Bronchial epithelial cell (primary cell): ENCODE measurements at regions not wholly inside any gene's neighbourhood (a gene's known extent, or its start where the extent isn't known, plus 50 kb on each side); places are given as distances from the start of the nearest gene placed in this dataset.

ENCODE experiments used
- DNase-seq: peaks from one replicate; pipeline ENCODE4 v3.0.0-alpha.2; 2010; ENCODE audit warnings: low read depth
- FAIRE-seq: peaks from 2 replicates; lab custom pipeline; 2011; peaks lifted over from hg19 to GRCh38; lab: Jason Lieb, UNC
- H3K27me3 ChIP-seq: 2 replicates; pipeline ENCODE4 v1.5.1; 2011; ENCODE audit warnings: low read length; ENCODE audit not compliant: control insufficient read depth, insufficient read depth
- H3K36me3 ChIP-seq: 2 replicates; pipeline ENCODE4 v1.5.1; 2011; ENCODE audit warnings: low read length; ENCODE audit not compliant: control insufficient read depth, insufficient read depth
- H3K4me3 ChIP-seq: 2 replicates; pipeline ENCODE4 v1.5.1; 2011; ENCODE audit warnings: mild to moderate bottlenecking, low read depth, low read length, control low read depth
- TF ChIP-seq, protein P1 (sequence below): IDR thresholded peaks from 2 replicates; pipeline ENCODE4 v1.5.1; 2011; ENCODE audit warnings: mild to moderate bottlenecking, moderate library complexity, low read length, control low read depth, inconsistent platforms; ENCODE audit not compliant: insufficient read depth, severe bottlenecking

DNA sequence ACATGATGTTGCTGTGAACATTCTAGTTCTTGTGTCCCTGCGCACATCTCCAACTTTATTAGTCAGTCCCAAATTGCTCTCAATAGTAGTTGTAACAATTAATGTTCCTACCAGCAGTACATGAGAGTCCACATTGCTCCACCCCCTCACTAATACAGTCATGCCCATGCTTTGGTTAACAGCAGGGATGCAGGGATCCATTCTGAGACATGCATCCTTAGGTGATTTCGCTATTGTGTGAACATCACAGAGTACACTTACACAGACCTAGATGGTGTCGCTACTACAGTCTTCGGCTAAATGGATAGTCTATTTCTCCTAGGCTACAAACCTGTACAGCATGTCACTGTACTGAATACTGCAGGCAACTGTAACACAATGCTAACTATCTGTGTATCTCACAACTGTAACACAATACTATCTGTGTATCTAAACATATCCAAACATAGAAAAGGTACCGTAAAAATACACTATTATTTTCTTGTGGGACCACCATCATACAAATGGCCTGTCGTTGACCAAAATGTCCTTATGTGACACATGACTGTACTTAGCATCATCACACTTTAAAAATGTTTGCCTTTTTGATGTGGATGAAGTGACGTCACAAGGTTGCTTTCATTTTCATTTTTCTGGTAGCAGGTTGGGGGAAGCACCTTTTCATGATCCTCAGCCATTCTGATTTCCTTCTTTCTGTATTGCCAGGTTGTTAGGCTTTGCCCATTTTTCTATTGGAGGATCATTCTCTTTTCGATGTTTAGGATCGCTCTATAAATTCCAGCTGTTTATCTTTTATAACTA is 82.9 kb upstream of the RNF152 start:
- FAIRE-seq = no peak
- no peak for DNase-seq
- H3K4me3 ChIP-seq = no peak overlapping the region
- H3K36me3 ChIP-seq = no peaks in the 10 kb centered on the region
- no peaks in the 10 kb centered on the region for H3K27me3 ChIP-seq
- TF ChIP-seq, protein P1, sequence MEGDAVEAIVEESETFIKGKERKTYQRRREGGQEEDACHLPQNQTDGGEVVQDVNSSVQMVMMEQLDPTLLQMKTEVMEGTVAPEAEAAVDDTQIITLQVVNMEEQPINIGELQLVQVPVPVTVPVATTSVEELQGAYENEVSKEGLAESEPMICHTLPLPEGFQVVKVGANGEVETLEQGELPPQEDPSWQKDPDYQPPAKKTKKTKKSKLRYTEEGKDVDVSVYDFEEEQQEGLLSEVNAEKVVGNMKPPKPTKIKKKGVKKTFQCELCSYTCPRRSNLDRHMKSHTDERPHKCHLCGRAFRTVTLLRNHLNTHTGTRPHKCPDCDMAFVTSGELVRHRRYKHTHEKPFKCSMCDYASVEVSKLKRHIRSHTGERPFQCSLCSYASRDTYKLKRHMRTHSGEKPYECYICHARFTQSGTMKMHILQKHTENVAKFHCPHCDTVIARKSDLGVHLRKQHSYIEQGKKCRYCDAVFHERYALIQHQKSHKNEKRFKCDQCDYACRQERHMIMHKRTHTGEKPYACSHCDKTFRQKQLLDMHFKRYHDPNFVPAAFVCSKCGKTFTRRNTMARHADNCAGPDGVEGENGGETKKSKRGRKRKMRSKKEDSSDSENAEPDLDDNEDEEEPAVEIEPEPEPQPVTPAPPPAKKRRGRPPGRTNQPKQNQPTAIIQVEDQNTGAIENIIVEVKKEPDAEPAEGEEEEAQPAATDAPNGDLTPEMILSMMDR = no peak

DNA sequence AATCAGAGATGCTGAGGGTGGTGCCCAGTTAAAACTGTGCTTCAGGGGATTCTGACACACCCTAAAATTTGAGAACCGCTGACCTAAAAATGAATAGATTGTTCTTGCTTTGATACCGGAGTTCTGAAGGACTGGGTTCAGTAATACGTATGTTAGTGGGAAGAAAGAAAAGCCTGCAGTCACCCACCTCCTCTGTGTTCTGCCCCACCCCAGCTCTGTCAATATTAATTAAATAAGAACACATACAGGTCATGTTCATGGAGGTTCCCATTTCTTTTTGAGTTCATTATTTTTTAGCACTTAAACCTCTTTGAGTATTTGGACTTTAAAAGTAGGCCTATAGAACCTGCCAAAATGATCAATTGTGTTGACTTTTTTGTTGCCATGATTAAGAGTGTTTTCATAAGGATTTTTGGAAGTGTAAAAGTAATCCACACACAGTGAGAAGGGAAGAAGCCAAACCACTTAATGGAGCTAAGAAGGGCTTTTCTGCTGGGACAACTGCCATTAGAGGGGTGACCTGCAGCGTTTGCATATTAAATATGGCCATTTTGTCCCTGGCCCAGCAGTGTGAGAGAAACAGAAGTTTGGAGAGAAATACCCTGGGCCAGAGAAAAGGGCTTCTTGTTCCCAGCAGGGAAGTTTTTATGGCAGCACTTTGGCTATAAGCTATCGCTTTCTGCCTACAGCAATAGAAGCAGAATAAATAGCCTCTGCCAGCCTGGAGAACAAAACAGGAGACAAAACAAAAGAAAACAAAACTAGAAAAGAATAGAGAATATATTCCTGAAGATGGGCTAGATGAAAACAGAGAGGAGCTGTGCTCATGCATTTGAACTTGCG is 80.7 kb upstream of the RNF152 start:
- no peak for FAIRE-seq

DNA sequence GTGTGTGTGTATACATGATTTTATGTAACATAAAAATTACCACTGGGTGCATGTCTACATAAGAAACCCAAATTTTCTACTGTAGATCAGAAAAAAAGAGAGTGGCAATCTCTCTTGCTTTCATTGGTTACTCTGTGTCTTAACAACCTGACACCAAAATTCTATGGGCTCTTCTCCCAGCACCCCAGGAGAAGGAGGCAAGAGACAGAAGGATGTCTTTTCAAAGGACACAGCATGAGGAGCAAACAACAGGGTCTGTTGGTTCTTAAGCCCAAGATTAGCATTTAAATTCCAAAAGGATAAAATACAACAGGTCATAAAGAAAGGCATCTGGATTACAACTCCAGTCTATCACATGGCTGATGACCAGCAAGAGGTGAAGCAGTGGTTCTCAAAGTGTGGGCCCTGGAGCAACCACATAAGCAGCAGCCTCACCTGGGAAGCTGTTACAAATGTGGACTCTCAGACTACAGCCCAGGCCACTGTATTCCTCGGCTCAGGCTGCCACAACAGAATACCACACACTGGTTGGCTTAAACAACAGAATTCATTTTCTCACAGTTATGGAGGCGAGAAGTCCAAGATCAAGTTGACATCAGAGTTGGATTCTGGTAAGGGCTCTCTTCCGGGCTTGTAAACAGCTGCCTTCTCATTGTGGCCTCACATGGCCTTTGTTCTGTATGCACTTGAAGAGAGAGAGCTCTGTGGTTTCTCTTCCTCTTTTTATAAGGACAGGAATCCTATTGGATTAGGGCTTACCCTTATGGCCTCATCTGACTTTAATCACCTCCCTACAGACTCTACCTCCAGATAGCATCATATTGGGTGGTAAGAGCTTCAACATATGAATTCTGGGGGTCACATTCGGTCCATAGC is 79.8 kb upstream of the RNF152 start:
- TF ChIP-seq, protein P1 = no peak
- DNase-seq = no peak
- H3K36me3 ChIP-seq = no peaks in the 10 kb centered on the region
- peak; percentile 7 for FAIRE-seq
- H3K4me3 ChIP-seq = no peak overlapping the region
- H3K27me3 ChIP-seq = no peaks in the 10 kb centered on the region

More for the DNA sequence above, 80.7 kb upstream of the RNF152 start:
- H3K4me3 ChIP-seq = no peak overlapping the region
- no peaks in the 10 kb centered on the region for H3K27me3 ChIP-seq
- no peaks in the 10 kb centered on the region for H3K36me3 ChIP-seq
- TF ChIP-seq, protein P1 = no peak
- DNase-seq = no peak

DNA sequence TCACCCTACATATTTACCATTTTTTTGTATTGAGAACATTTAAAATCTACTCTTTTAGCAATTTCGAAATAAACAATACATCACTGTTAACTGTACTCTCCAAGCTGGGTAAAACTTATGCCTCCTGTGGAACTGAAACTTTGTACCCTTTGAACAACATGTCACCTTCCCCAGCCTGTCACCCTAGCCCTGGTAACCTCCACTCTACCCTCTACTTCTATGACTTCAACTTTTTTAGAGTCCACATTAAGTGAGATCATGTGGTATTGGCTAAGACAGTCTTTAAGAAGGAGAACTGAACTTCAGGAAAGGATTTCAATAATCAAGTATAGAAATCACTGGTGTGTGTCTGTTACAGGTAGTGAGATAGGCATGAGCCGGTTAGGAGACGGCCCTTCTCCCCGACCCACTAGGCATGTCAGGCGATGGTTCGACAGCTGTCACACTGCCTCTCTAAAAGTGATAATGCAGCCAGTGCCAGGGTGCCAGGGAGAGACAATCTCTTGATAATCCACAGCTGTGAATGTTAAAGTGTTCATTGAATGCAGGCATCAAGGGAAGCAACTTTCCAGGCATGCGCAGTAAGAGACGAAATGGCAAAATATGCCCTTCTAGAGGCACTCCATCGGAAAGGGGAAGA is 74.6 kb upstream of the RNF152 start:
- DNase-seq (no peak), FAIRE-seq (no peak)
- no peaks in the 10 kb centered on the region for H3K36me3 ChIP-seq
- TF ChIP-seq, protein P1 = no peak
- H3K27me3 ChIP-seq = no peaks in the 10 kb centered on the region
- no peak overlapping the region for H3K4me3 ChIP-seq

DNA sequence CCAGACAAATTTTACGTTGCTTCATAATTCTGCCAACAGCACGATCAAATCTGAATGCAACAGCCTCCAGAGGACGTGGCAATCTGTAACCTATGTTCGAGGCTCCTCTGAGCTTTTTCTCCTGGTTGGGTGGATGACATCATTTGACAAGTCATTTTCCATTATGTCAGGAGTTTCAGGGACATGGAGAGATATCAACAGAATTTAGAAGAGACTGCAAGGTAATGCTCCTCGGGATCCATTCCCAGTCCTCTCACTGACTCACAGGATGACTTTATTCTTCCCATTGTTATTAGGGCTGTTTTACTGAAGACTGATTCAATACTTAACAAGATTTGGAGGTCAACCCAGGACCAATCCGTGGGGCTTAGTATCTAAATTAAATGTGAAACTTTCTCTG is 72.5 kb upstream of the RNF152 start:
- FAIRE-seq = no peak

More for the DNA sequence above, 72.5 kb upstream of the RNF152 start:
- DNase-seq = no peak
- no peaks in the 10 kb centered on the region for H3K36me3 ChIP-seq
- TF ChIP-seq, protein P1 = no peak
- H3K27me3 ChIP-seq = no peaks in the 10 kb centered on the region
- H3K4me3 ChIP-seq = no peak overlapping the region
